DND-41 (cell line): ENCODE measurements at regions not wholly inside any gene's neighbourhood (a gene's known extent, or its start where the extent isn't known, plus 50 kb on each side); places are given as distances from the start of the nearest gene placed in this dataset.

ENCODE experiments used
- EZH2 ChIP-seq: IDR thresholded peaks from 3 replicates; pipeline ENCODE4 v1.6.1; 2012; ENCODE audit warnings: borderline replicate concordance, low read depth, mild to moderate bottlenecking, moderate library complexity, low read length, inconsistent platforms; ENCODE audit not compliant: severe bottlenecking
- TF ChIP-seq, protein P1 (sequence below): IDR thresholded peaks from 2 replicates; pipeline ENCODE4 v1.5.1; 2012; ENCODE audit warnings: borderline replicate concordance, low read length, moderate library complexity, mild to moderate bottlenecking; ENCODE audit not compliant: poor library complexity, severe bottlenecking; ENCODE audit errors: extremely low read depth

DNA sequence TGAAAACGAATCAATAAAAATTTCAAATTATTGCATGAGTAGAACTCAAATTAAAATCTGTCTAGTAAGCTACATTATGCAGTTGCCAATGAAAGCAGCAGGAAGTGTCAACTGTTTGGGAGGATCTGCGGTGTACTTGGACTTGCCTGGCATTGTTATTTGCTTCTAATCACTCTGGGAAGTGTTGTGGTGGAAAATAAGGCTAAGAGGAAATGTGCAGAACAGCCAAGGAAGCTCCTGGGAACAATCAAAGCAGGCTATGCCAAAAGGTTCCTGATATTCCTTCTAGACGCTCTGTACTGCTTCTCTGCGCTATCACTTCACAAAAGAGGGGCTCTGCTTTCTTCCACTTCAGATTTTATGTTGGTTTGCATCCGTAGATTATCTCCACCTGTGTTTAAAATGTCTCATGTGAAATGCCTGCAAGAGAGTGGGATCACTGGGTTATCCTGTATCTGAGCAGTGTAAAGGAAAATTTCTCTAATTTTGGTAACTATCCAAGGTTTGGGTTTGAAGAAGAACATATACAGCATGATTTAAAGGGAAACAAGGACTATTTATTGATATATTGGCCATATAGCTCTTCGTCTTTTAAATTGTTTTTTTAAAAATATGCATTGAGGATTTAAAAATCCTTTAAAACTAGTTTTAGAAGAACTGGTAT, 182.7 kb upstream of the CSNK1A1L start:
- TF ChIP-seq, protein P1, sequence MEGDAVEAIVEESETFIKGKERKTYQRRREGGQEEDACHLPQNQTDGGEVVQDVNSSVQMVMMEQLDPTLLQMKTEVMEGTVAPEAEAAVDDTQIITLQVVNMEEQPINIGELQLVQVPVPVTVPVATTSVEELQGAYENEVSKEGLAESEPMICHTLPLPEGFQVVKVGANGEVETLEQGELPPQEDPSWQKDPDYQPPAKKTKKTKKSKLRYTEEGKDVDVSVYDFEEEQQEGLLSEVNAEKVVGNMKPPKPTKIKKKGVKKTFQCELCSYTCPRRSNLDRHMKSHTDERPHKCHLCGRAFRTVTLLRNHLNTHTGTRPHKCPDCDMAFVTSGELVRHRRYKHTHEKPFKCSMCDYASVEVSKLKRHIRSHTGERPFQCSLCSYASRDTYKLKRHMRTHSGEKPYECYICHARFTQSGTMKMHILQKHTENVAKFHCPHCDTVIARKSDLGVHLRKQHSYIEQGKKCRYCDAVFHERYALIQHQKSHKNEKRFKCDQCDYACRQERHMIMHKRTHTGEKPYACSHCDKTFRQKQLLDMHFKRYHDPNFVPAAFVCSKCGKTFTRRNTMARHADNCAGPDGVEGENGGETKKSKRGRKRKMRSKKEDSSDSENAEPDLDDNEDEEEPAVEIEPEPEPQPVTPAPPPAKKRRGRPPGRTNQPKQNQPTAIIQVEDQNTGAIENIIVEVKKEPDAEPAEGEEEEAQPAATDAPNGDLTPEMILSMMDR, result no peak
- no peak for TF ChIP-seq EZH2
